Heart right ventricle (tissue), 16 donors: ENCODE measurements at regions not wholly inside any gene's neighbourhood (a gene's known extent, or its start where the extent isn't known, plus 50 kb on each side); places are given as distances from the start of the nearest gene placed in this dataset.

Source experiments
- ATAC-seq, 8 donors: fragments of 200-7000 bp; cut with Tn5 transposase; one replicate each; pipeline ENCODE4 v1.9.1; 2020; ENCODE audit warnings: mild to moderate bottlenecking in 8 of 8, moderate library complexity in 8 of 8, moderate number of reproducible peaks in 1 of 8
- DNase-seq, 2 donors: peaks; one replicate each; pipeline ENCODE4 v3.0.0-alpha.2; 2020
- H3K27ac ChIP-seq, 10 donors: fragments of 200-600 bp; sonication (generic) in 2 of 10; one replicate each; pipeline versions ENCODE4 v1.5.0 to v1.8.0; 2020 to 2022; ENCODE audit warnings: mild to moderate bottlenecking in 3 of 10
- H3K27me3 ChIP-seq, 7 donors: fragments of 200-600 bp; one replicate each; pipeline ENCODE4 v1.8.0; 2021 to 2022; ENCODE audit warnings: mild to moderate bottlenecking in 2 of 7
- H3K36me3 ChIP-seq, 9 donors: fragments of 200-600 bp; sonication (generic) in 1 of 9; one replicate each; pipeline versions ENCODE4 v1.5.0 to v1.8.0; 2020 to 2022; ENCODE audit warnings: mild to moderate bottlenecking in 2 of 9
- H3K4me1 ChIP-seq, 9 donors: fragments of 200-600 bp; sonication (generic) in 1 of 9; one replicate each; pipeline versions ENCODE4 v1.5.0 to v1.8.0; 2020 to 2022; ENCODE audit warnings: mild to moderate bottlenecking in 4 of 9
- H3K4me3 ChIP-seq, 10 donors: fragments of 200-600 bp; sonication (generic) in 2 of 10; one replicate each; pipeline versions ENCODE4 v1.5.0 to v1.8.0; 2020 to 2022; ENCODE audit warnings: mild to moderate bottlenecking in 7 of 10, moderate library complexity in 2 of 10
- H3K9me3 ChIP-seq, 11 donors: fragments of 200-600 bp in 10 of 11; sonication (generic) in 2 of 11; one replicate each; pipeline versions ENCODE4 v1.5.0 to v1.8.0; 2013 to 2022; ENCODE audit warnings: mild to moderate bottlenecking in 2 of 11, control low read depth in 1 of 11, moderate library complexity in 1 of 11
- WGBS, 2 donors: extraction: QIAGEN DNeasy Blood & Tissue Kit; methylation state at CpG; one replicate each; pipeline ENCODE4 v1.1.7; 2013; ENCODE audit warnings: inconsistent platforms in 1 of 2; 5-methylcytosine and 5-hydroxymethylcytosine counted together
- intact Hi-C, 10 donors: fragments of 100-400 bp; cut with DNase I; formaldehyde crosslinking; loops; one replicate each; pipeline versions ENCODE4 v1.11.1 to v1.14.2; 2022
- TF ChIP-seq, protein P1 (sequence below), 9 donors: fragments of 200-600 bp; sonication (generic) in 2 of 9; IDR thresholded peaks; one replicate each; pipeline versions ENCODE4 v1.5.0 to v1.8.0; 2021 to 2022; ENCODE audit warnings: antibody characterized with exemption in 9 of 9, mild to moderate bottlenecking in 5 of 9, moderate library complexity in 1 of 9
- donor health status: Arrhythmogenic right ventricular cardiomyopathy.
- donor health status: ischemic (EF 13 %, LVEDD 7.1; RV severe dilation, severe dysfunction).
- donor health status: healthy with polysubstance abuse.
- donor health status: DM: no; HTN: yes; CAD: no.
- donor health status: DM: no; HTN: no; CAD: no.
- donor health status: ischemic (EF 25% LVEDD 6.9; RV normal size, moderate dysfunction).
- donor health status: ischemic (EF 25% LVEDD 5.7; RV mildly dilated, moderate dysfunction).
- donor health status: healthy.
- donor health status: DM: yes; HTN: yes; CAD: no.
- donor health status: Ischemic cardiomyopathy.
- donor health status: ischemic (EF 35%, LVEDD 5.7; RV mildly dilated, moderate dysfunction).
- donor health status: nonischemic (EF 11% LVEDD 7.7; RV severe dilation, severe dysfunction).
- donor health status: DM: yes; HTN: yes; CAD: no.
- donor health status: PGD.
- donor health status: ischemic (EF 29% LVEDD 5.4; RV normal size, mild dysfunction).
- donor health status: nonischemic (EF 23%, LVEDD 6.1; RV moderate dilation, normal function).

DNA sequence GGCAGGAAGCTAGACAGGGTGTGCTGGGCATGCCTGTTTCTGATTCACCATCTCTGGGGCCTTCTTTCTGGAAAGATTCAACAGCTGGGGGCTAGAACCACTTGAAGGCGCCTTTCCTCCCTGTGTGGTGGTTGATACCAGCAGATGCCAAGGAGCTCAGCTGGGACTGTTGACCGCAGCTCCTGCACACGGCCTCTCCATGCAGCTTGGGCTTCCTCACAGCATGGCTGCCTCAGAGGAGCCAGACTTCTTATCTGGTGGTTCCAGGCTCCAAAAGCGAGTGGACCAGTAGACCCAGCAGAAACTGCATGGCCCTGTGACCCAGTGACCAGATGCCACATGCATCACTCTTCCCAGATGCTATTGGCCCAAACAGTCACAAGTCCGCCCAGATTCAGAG lies 74.7 kb upstream of the COL5A1 start:
- no peak for DNase-seq
- ATAC-seq, result no peak
- H3K4me1 ChIP-seq, result no peaks in the 10 kb centered on the region
- H3K27me3 ChIP-seq, result no peaks in the 10 kb centered on the region
- no peak overlapping the region for H3K27ac ChIP-seq
- WGBS, 2 donors, result 94 to 95% methylated on average over 5 of the region's 5 CpGs
- no peaks in the 10 kb centered on the region for H3K36me3 ChIP-seq
- no peak overlapping the region for H3K4me3 ChIP-seq
- peaks cover 0 to 45% (median 9%) of the 10 kb centered on the region in 11 donors for H3K9me3 ChIP-seq
- intact Hi-C loops, result no loop called here
- TF ChIP-seq, protein P1, sequence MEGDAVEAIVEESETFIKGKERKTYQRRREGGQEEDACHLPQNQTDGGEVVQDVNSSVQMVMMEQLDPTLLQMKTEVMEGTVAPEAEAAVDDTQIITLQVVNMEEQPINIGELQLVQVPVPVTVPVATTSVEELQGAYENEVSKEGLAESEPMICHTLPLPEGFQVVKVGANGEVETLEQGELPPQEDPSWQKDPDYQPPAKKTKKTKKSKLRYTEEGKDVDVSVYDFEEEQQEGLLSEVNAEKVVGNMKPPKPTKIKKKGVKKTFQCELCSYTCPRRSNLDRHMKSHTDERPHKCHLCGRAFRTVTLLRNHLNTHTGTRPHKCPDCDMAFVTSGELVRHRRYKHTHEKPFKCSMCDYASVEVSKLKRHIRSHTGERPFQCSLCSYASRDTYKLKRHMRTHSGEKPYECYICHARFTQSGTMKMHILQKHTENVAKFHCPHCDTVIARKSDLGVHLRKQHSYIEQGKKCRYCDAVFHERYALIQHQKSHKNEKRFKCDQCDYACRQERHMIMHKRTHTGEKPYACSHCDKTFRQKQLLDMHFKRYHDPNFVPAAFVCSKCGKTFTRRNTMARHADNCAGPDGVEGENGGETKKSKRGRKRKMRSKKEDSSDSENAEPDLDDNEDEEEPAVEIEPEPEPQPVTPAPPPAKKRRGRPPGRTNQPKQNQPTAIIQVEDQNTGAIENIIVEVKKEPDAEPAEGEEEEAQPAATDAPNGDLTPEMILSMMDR (IDR thresholded peaks at IDR 0.05), result no peak

- H3K27me3 ChIP-seq, result no peaks in the 10 kb centered on the region
- H3K4me1 ChIP-seq, result no peaks in the 10 kb centered on the region
- 80 to 81% methylated on average over 5 of the region's 5 CpGs for WGBS, 2 donors
- peaks cover 0 to 52% (median 9%) of the 10 kb centered on the region in 11 donors for H3K9me3 ChIP-seq
- TF ChIP-seq, protein P1 (IDR thresholded peaks at IDR 0.05), result no peak
- no peaks in the 10 kb centered on the region for H3K36me3 ChIP-seq
- ATAC-seq (peak in 1 of 8 donors; percentile 28), DNase-seq (peak in 1 of 2 donors; percentile 2)
- intact Hi-C loops, result no loop called here
- no peak overlapping the region for H3K27ac ChIP-seq
- no peak overlapping the region for H3K4me3 ChIP-seq
These were observed 73.5 kb upstream of the COL5A1 start for GRCh38 chr9:134568116-134568515.

GRCh38 chr9:134568811-134569210 lies 72.8 kb upstream of the COL5A1 start:
- TF ChIP-seq, protein P1 (IDR thresholded peaks at IDR 0.05), result no peak
- intact Hi-C loops, result no loop called here
- H3K36me3 ChIP-seq, result no peaks in the 10 kb centered on the region
- WGBS, 2 donors, result 69 to 77% methylated on average over 3 of the region's 3 CpGs
- no peak overlapping the region for H3K27ac ChIP-seq
- H3K9me3 ChIP-seq, result peaks cover 0 to 45% (median 9%) of the 10 kb centered on the region in 11 donors
- H3K4me1 ChIP-seq, result no peaks in the 10 kb centered on the region
- H3K4me3 ChIP-seq, result no peak overlapping the region
- ATAC-seq, result no peak
- no peaks in the 10 kb centered on the region for H3K27me3 ChIP-seq
- DNase-seq, result no peak

DNA sequence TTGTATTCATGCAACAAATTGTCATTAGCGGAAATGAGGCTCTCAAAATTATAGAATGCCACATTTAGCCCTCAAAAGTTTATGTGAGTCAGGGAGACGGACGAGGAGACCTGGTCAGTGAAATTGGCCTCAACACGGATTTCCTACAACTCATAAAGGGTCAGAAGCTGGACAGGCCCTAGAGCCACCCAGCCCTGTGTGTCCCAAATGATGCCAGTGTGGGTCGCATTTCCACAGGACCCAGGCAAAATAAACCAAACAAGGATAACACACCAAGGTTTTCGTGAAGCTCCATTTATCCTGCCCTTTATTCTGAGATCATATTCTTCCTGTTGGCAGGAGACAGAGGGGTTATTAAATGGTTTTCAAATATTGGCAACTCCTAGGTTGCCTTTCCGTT lies 72.0 kb upstream of the COL5A1 start:
- no peak for ATAC-seq
- Histone ChIP-seq H3K27me3 (no peaks in the 10 kb centered on the region), H3K36me3 (no peaks in the 10 kb centered on the region), H3K4me3 (no peak overlapping the region), H3K4me1 (no peaks in the 10 kb centered on the region), H3K27ac (no peak overlapping the region), H3K9me3 (peaks cover 0 to 44% (median 9%) of the 10 kb centered on the region in 11 donors)
- TF ChIP-seq, protein P1 (IDR thresholded peaks at IDR 0.05), result no peak
- intact Hi-C loops, result loop anchor here in 1 of 10 donors (10.0 kb wide), 1 partner anchor 795 kb away; no protein-coding TSS in a partner anchor
- peak in 1 of 2 donors; percentile 1 for DNase-seq
- 87% methylated on average over 7 of the region's 7 CpGs for WGBS, 2 donors
